ENCODE measurements at regions not wholly inside any gene's neighbourhood (a gene's known extent, or its start where the extent isn't known, plus 50 kb on each side); places are given as distances from the start of the nearest gene placed in this dataset.

DNA sequence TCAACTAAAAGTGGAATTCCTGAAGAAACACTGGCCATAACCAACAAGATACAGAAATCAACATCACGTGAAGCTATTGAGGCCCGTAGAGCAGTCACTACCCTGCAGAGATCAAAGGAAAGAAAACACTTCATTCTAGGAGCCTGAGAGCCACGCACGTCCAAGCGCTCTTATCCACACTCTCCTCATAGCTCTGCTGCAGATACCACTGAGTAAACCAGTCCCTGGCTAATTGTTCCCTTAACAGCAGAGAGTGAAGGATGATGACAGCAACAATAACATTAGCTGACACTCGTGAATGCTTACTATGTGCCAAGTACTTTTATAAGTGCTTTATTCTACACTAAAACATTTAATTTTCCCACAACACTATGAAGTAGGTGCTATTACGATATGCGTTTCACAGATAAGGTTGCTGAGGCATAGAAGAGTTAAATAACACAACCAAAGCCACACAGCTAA lies 271.0 kb upstream of the GADL1 start (continued):
- no peak for TF ChIP-seq ZBTB4 (CRISPR knock-in tag; IDR thresholded peaks at IDR 0.05; ENCODE audit: borderline replicate concordance)

GRCh38 chr3:31166249-31166885 lies 271.9 kb upstream of the GADL1 start:
- H2AFZ ChIP-seq (ENCODE audit: low read length) = no peak overlapping the region
- ChIA-PET POLR2A (no interaction called here), CTCF (ENCODE audit: low intra/inter-chr PET ratio, low total read pairs) (no interaction called here)

More at GRCh38 chr3:31166249-31166885, 271.9 kb upstream of the GADL1 start:
- H3K4me1 ChIP-seq (ENCODE audit: insufficient read depth, low read length) = peaks cover 16% of the 10 kb centered on the region
- ATAC-seq (no peak), DNase-seq (ENCODE audit: low spot score) (no peak), FAIRE-seq (no peak)
- H3K4me2 ChIP-seq (ENCODE audit: low read depth, low read length) = peak overlapping the region; percentile 58; the same call in 1 of the 2 replicates
- no peak overlapping the region for H3K9ac ChIP-seq (ENCODE audit: insufficient read depth, low read depth, low read length)
- in situ Hi-C loops (cut with HindIII; ENCODE audit: extremely low pct_ligation_motif_present, low pct_unique_long_range_greater_than_20kb) = no loop called here
- no peaks in the 10 kb centered on the region for H3K36me3 ChIP-seq (replicated peaks in 1 of 2; ENCODE audit: control insufficient read depth in 1 of 2, insufficient read depth in 2 of 2, low read length in 2 of 2)
- H3K4me3 ChIP-seq (replicated peaks in 1 of 3; ENCODE audit: insufficient read depth in 1 of 3, low read depth in 2 of 3, low read length in 3 of 3) = no peak overlapping the region
- no peak overlapping the region for H3K27ac ChIP-seq (ENCODE audit: extremely low read length, insufficient read depth, low read length)
- BruUV-seq (replicated peaks) = no TSS peak
- intact Hi-C loops (cut with micrococcal nuclease; ENCODE audit: unreplicated experiment) = no loop called here
- 10% methylated on average over 4 of the region's 4 CpGs for WGBS (ENCODE audit: low lambda C conversion rate)
- H3K9me3 ChIP-seq (ENCODE audit: low read length) = no peaks in the 10 kb centered on the region
- no peaks in the 10 kb centered on the region for H4K20me1 ChIP-seq (ENCODE audit: insufficient read depth, low read length)
- no peaks in the 10 kb centered on the region; a peak in 1 of 5 replicates for H3K27me3 ChIP-seq (ENCODE audit: control insufficient read depth in 1 of 2, insufficient read depth in 2 of 2, low read length in 2 of 2)
- no peaks in the 10 kb centered on the region for H3K79me2 ChIP-seq (ENCODE audit: insufficient read depth, low read length)
- TF ChIP-seq, protein P1, sequence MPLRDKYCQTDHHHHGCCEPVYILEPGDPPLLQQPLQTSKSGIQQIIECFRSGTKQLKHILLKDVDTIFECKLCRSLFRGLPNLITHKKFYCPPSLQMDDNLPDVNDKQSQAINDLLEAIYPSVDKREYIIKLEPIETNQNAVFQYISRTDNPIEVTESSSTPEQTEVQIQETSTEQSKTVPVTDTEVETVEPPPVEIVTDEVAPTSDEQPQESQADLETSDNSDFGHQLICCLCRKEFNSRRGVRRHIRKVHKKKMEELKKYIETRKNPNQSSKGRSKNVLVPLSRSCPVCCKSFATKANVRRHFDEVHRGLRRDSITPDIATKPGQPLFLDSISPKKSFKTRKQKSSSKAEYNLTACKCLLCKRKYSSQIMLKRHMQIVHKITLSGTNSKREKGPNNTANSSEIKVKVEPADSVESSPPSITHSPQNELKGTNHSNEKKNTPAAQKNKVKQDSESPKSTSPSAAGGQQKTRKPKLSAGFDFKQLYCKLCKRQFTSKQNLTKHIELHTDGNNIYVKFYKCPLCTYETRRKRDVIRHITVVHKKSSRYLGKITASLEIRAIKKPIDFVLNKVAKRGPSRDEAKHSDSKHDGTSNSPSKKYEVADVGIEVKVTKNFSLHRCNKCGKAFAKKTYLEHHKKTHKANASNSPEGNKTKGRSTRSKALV (CRISPR knock-in tag; IDR thresholded peaks at IDR 0.05) = no peak
- peak; percentile 72; the same call in 1 of the 2 replicates for TF ChIP-seq ZNF652 (CRISPR knock-in tag; IDR thresholded peaks at IDR 0.05; ENCODE audit: borderline replicate concordance, low read depth)

All from HepG2 (cell line).